ENCODE measurements at regions not wholly inside any gene's neighbourhood (a gene's known extent, or its start where the extent isn't known, plus 50 kb on each side); places are given as distances from the start of the nearest gene placed in this dataset.
"Not testable (repeated sequence)": the region's sequence is repeated elsewhere in the genome, so short reads cannot be mapped to it uniquely, and the experiment has no call there.

GRCh38 chr13:33676045-33676989 is 141.6 kb upstream of the RFC3 start:
- peak; percentile 4 for DNase-seq

GRCh38 chr13:33677215-33677614 is 140.7 kb upstream of the RFC3 start:
- no peak for DNase-seq

GRCh38 chr13:33678084-33678483 is 139.9 kb upstream of the RFC3 start:
- DNase-seq = no peak

GRCh38 chr13:33678906-33679657 is 138.9 kb upstream of the RFC3 start:
- DNase-seq = peak; percentile 61

- no peak for DNase-seq
These were observed 138.3 kb upstream of the RFC3 start for GRCh38 chr13:33679658-33680012.

GRCh38 chr13:33682020-33682564 is 135.9 kb upstream of the RFC3 start:
- no peak for DNase-seq

GRCh38 chr13:33682646-33683045 is 135.3 kb upstream of the RFC3 start:
- DNase-seq = not testable (repeated sequence)

- no peak for DNase-seq
These were observed 134.6 kb upstream of the RFC3 start for GRCh38 chr13:33683376-33683775.

- DNase-seq = no peak
These were observed 133.1 kb upstream of the RFC3 start for GRCh38 chr13:33684874-33685273.

- no peak for DNase-seq
These were observed 131.0 kb upstream of the RFC3 start for GRCh38 chr13:33686772-33687480.

- no peak for DNase-seq
These were observed 127.6 kb upstream of the RFC3 start for GRCh38 chr13:33690354-33690753.

- no peak for DNase-seq
These were observed 126.0 kb upstream of the RFC3 start for GRCh38 chr13:33691980-33692379.

GRCh38 chr13:33692531-33692930 is 125.4 kb upstream of the RFC3 start:
- DNase-seq = no peak

GRCh38 chr13:33694546-33694945 is 123.4 kb upstream of the RFC3 start:
- DNase-seq = no peak

GRCh38 chr13:33696530-33696929 is 121.4 kb upstream of the RFC3 start:
- DNase-seq = no peak

GRCh38 chr13:33697926-33698325 is 120.0 kb upstream of the RFC3 start:
- no peak for DNase-seq

- DNase-seq = no peak
These were observed 110.5 kb upstream of the RFC3 start for GRCh38 chr13:33707449-33707848.

GRCh38 chr13:33710924-33711323 is 107.0 kb upstream of the RFC3 start:
- no peak for DNase-seq

- DNase-seq = no peak
These were observed 106.5 kb upstream of the RFC3 start for GRCh38 chr13:33711436-33711835.

- no peak for DNase-seq
These were observed 100.2 kb upstream of the RFC3 start for GRCh38 chr13:33717775-33718174.

GRCh38 chr13:33721724-33722123 is 96.2 kb upstream of the RFC3 start:
- no peak for DNase-seq

- no peak for DNase-seq
These were observed 95.6 kb upstream of the RFC3 start for GRCh38 chr13:33722216-33722915.
